Bronchial epithelial cell (primary cell): ENCODE measurements at regions not wholly inside any gene's neighbourhood (a gene's known extent, or its start where the extent isn't known, plus 50 kb on each side); places are given as distances from the start of the nearest gene placed in this dataset.
A peak's percentile ranks its signal among the peaks of the same experiment; 100 is the strongest.
"Not testable (repeated sequence)": the region's sequence is repeated elsewhere in the genome, so short reads cannot be mapped to it uniquely, and the experiment has no call there.

ENCODE experiments used
- DNase-seq: peaks from one replicate; pipeline ENCODE4 v3.0.0-alpha.2; 2010; ENCODE audit warnings: low read depth
- FAIRE-seq: peaks from 2 replicates; lab custom pipeline; 2011; peaks lifted over from hg19 to GRCh38; lab: Jason Lieb, UNC
- H3K27me3 ChIP-seq: 2 replicates; pipeline ENCODE4 v1.5.1; 2011; ENCODE audit warnings: low read length; ENCODE audit not compliant: control insufficient read depth, insufficient read depth
- H3K36me3 ChIP-seq: 2 replicates; pipeline ENCODE4 v1.5.1; 2011; ENCODE audit warnings: low read length; ENCODE audit not compliant: control insufficient read depth, insufficient read depth
- H3K4me3 ChIP-seq: 2 replicates; pipeline ENCODE4 v1.5.1; 2011; ENCODE audit warnings: mild to moderate bottlenecking, low read depth, low read length, control low read depth
- CTCF ChIP-seq: IDR thresholded peaks from 2 replicates; pipeline ENCODE4 v1.5.1; 2011; ENCODE audit warnings: mild to moderate bottlenecking, moderate library complexity, low read length, control low read depth, inconsistent platforms; ENCODE audit not compliant: insufficient read depth, severe bottlenecking

GRCh38 chr5:91301106-91301846 is 81.8 kb downstream of the ARRDC3 start:
- FAIRE-seq, result no peak
- peak; percentile 83 for DNase-seq

GRCh38 chr5:91297994-91298393 is 85.1 kb downstream of the ARRDC3 start:
- H3K4me3 ChIP-seq, result no peak overlapping the region
- no peaks in the 10 kb centered on the region for H3K27me3 ChIP-seq
- FAIRE-seq, result no peak
- H3K36me3 ChIP-seq, result no peaks in the 10 kb centered on the region
- no peak for TF ChIP-seq CTCF
- no peak for DNase-seq

More at GRCh38 chr5:91301106-91301846, 81.8 kb downstream of the ARRDC3 start:
- Histone ChIP-seq H3K4me3 (no peak overlapping the region), H3K36me3 (no peaks in the 10 kb centered on the region), H3K27me3 (no peaks in the 10 kb centered on the region)
- TF ChIP-seq CTCF, result no peak

- DNase-seq, result peak; percentile 56
- FAIRE-seq, result peak; percentile 32
- Histone ChIP-seq H3K27me3 (no peaks in the 10 kb centered on the region), H3K4me3 (no peak overlapping the region), H3K36me3 (no peaks in the 10 kb centered on the region)
- no peak for TF ChIP-seq CTCF
Observed at GRCh38 chr5:91296674-91297143, 86.4 kb downstream of the ARRDC3 start.

- H3K4me3 ChIP-seq, result not testable (repeated sequence)
Observed at GRCh38 chr5:91296102-91296501, 87.0 kb downstream of the ARRDC3 start.

GRCh38 chr5:91293131-91293530 is 90.0 kb downstream of the ARRDC3 start:
- peak; percentile 13 for FAIRE-seq
- no peaks in the 10 kb centered on the region for H3K36me3 ChIP-seq
- H3K27me3 ChIP-seq, result no peaks in the 10 kb centered on the region
- DNase-seq, result no peak
- no peak overlapping the region for H3K4me3 ChIP-seq
- no peak for TF ChIP-seq CTCF

More at GRCh38 chr5:91296102-91296501, 87.0 kb downstream of the ARRDC3 start:
- DNase-seq, FAIRE-seq, H3K36me3 ChIP-seq, H3K27me3 ChIP-seq: not testable (repeated sequence)

GRCh38 chr5:91291628-91292569 is 91.2 kb downstream of the ARRDC3 start:
- H3K27me3 ChIP-seq, result no peaks in the 10 kb centered on the region
- no peak overlapping the region for H3K4me3 ChIP-seq

More at GRCh38 chr5:91291628-91292569, 91.2 kb downstream of the ARRDC3 start:
- no peak for TF ChIP-seq CTCF
- FAIRE-seq (no peak), DNase-seq (no peak)
- H3K36me3 ChIP-seq, result no peaks in the 10 kb centered on the region
